Nephron progenitor cell (in vitro differentiated cells): ENCODE measurements at regions not wholly inside any gene's neighbourhood (a gene's known extent, or its start where the extent isn't known, plus 50 kb on each side); places are given as distances from the start of the nearest gene placed in this dataset.
"Not testable (repeated sequence)": the region's sequence is repeated elsewhere in the genome, so short reads cannot be mapped to it uniquely, and the experiment has no call there.

Source experiments
- DNase-seq: peaks from one replicate; pipeline ENCODE4 v3.0.0; 2021
- H3K27ac Mint-ChIP-seq: 2 replicates; pipeline ENCODE4 v1.8.0; 2021; ENCODE audit warnings: mild to moderate bottlenecking, moderate library complexity, mixed read lengths
- H3K27me3 Mint-ChIP-seq: 2 replicates; pipeline ENCODE4 v1.8.0; 2021; ENCODE audit warnings: mild to moderate bottlenecking, low read depth, mixed read lengths; ENCODE audit not compliant: poor library complexity
- H3K36me3 Mint-ChIP-seq: 2 replicates; pipeline ENCODE4 v1.8.0; 2021; ENCODE audit warnings: low read depth, mixed read lengths
- H3K4me1 Mint-ChIP-seq: 2 replicates; pipeline ENCODE4 v1.8.0; 2021; ENCODE audit warnings: mixed read lengths
- H3K4me3 Mint-ChIP-seq: 2 replicates; pipeline ENCODE4 v1.8.0; 2021; ENCODE audit warnings: mild to moderate bottlenecking, moderate library complexity, mixed read lengths
- H3K9me3 Mint-ChIP-seq: 2 replicates; pipeline ENCODE4 v1.8.0; 2021; ENCODE audit warnings: mild to moderate bottlenecking, moderate library complexity, mixed read lengths
- TF ChIP-seq, protein P1 (sequence below): fragments of 200-600 bp; sonication (generic); IDR thresholded peaks from 2 replicates; pipeline ENCODE4 v1.5.0; 2021; ENCODE audit warnings: antibody characterized with exemption

DNA sequence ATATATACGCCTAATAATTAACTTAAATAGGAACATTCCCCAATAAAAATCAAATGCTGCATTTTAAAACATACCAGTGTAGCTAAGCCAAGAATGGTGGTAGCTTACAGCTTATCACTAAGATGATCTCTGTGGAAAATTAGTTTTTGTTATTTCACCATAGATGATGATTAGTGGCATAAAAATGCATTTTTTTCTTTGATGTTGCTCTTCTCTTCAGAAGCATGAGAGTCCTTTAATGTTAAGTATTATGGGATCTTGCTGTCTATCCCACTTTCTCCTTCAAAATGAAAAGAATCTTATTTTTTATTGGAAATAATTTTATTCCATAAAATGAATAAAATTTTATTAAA, 731.0 kb downstream of the SLITRK1 start:
- TF ChIP-seq, protein P1, sequence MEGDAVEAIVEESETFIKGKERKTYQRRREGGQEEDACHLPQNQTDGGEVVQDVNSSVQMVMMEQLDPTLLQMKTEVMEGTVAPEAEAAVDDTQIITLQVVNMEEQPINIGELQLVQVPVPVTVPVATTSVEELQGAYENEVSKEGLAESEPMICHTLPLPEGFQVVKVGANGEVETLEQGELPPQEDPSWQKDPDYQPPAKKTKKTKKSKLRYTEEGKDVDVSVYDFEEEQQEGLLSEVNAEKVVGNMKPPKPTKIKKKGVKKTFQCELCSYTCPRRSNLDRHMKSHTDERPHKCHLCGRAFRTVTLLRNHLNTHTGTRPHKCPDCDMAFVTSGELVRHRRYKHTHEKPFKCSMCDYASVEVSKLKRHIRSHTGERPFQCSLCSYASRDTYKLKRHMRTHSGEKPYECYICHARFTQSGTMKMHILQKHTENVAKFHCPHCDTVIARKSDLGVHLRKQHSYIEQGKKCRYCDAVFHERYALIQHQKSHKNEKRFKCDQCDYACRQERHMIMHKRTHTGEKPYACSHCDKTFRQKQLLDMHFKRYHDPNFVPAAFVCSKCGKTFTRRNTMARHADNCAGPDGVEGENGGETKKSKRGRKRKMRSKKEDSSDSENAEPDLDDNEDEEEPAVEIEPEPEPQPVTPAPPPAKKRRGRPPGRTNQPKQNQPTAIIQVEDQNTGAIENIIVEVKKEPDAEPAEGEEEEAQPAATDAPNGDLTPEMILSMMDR, result no peak
- Mint-ChIP-seq H3K4me3 (no peak overlapping the region), H3K9me3 (no peaks in the 10 kb centered on the region), H3K36me3 (no peaks in the 10 kb centered on the region), H3K27me3 (no peaks in the 10 kb centered on the region), H3K27ac (no peak overlapping the region), H3K4me1 (no peaks in the 10 kb centered on the region)
- DNase-seq, result no peak

DNA sequence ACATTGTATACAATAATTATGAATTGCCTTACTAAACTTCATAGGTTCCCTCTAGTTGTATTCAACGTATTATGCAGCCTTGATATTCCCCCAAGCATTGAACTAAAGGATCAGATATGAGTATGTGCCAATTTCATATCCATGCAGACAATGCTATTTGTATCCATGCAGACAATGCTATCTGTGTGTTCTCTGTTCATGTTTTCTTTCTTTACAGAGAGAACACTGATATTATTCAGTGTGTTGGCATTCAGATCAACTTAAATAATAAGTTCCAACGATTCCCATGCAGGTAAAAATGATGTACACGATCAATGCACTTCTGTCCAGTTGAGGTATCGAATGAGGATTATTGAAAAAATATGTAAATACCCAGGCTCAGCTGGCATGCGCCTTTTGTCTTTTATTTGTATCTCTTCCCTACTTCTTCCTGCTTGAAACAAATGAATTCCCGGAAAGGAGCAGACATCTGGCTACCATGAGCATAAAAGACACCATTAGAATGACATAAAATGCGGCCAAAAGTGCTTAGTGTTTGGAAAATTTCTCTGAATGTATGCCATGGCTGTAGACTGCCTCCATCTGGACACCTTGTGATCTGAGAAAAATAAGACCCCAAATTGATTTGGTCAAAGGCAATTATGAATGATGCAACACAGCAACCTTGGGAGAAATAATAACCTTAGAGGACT, 731.5 kb downstream of the SLITRK1 start:
- DNase-seq, result no peak
- no peak overlapping the region for H3K4me3 Mint-ChIP-seq
- no peaks in the 10 kb centered on the region for H3K9me3 Mint-ChIP-seq
- no peaks in the 10 kb centered on the region for H3K36me3 Mint-ChIP-seq
- no peak overlapping the region for H3K27ac Mint-ChIP-seq
- TF ChIP-seq, protein P1, result no peak
- no peaks in the 10 kb centered on the region for H3K4me1 Mint-ChIP-seq
- no peaks in the 10 kb centered on the region for H3K27me3 Mint-ChIP-seq

DNA sequence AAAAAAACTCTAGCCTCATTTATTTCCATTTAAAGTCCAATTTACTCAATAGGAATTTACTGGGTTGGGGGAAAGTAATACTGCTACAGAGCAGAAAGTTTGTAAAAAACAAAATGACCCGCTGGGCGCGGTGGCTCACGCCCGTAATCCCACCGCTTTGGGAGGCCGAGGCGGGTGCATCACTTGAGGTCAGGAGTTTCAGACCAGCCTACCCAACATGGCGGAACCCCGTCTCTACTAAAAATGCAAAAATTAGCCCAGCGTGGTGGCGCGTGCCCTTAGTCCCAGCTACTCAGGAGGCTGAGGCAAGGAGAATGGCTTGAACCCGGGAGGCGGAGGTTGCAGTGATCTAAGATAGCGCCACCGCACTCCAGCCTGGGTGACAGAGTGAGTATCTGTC, 745.6 kb downstream of the SLITRK1 start:
- no peak overlapping the region for H3K27ac Mint-ChIP-seq
- H3K4me1 Mint-ChIP-seq, result no peaks in the 10 kb centered on the region
- H3K9me3 Mint-ChIP-seq, result peaks cover 4% of the 10 kb centered on the region
- TF ChIP-seq, protein P1, result no peak
- no peaks in the 10 kb centered on the region for H3K27me3 Mint-ChIP-seq
- DNase-seq, result no peak
- no peak overlapping the region for H3K4me3 Mint-ChIP-seq
- no peaks in the 10 kb centered on the region for H3K36me3 Mint-ChIP-seq

DNA sequence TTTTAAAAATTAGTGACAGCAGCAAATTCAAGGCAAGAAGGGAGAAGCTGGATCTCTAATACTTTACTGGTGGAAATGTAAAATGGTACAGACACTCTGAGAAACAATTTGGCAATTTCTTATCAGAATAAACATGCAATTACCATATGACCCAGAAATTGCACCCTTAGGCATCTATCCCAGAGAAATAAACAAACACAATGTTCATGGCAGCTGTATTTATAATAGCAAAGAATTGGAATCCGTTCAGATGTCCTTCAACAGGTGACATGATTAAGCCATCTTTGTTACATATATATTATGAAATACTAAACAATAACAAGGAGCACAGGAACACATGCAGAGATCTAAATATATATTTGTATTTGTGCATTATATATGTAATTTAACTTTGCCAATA, 756.5 kb downstream of the SLITRK1 start:
- no peaks in the 10 kb centered on the region for H3K27me3 Mint-ChIP-seq
- H3K27ac Mint-ChIP-seq, result no peak overlapping the region
- H3K4me1 Mint-ChIP-seq, result peaks cover 4% of the 10 kb centered on the region
- TF ChIP-seq, protein P1, result no peak
- no peak overlapping the region for H3K4me3 Mint-ChIP-seq
- no peaks in the 10 kb centered on the region for H3K9me3 Mint-ChIP-seq
- DNase-seq, result no peak
- H3K36me3 Mint-ChIP-seq, result no peaks in the 10 kb centered on the region

DNA sequence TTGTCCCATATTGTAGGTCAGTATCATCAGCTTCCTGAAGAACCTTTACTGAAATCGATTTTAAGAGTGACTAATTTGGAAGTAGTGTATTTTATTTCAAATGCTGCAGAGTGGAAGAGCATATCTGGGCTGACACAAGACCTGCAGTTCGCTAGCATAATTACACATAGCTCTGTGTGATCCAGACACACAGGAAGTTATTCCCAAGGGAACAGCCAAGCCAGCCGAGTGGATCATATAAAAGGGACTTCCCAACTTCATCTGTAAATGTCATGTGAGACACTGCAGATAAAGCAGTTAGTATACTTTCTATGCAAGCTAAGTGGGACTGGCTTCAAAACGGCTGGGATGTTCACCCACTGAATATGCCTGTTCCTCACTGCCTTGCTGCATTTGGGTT, 760.4 kb downstream of the SLITRK1 start:
- Mint-ChIP-seq H3K4me1 (peaks cover 13% of the 10 kb centered on the region), H3K9me3 (no peaks in the 10 kb centered on the region), H3K27me3 (no peaks in the 10 kb centered on the region), H3K4me3 (no peak overlapping the region), H3K27ac (peak overlapping the region; percentile 74), H3K36me3 (no peaks in the 10 kb centered on the region)
- DNase-seq, result no peak
- TF ChIP-seq, protein P1, result no peak

DNA sequence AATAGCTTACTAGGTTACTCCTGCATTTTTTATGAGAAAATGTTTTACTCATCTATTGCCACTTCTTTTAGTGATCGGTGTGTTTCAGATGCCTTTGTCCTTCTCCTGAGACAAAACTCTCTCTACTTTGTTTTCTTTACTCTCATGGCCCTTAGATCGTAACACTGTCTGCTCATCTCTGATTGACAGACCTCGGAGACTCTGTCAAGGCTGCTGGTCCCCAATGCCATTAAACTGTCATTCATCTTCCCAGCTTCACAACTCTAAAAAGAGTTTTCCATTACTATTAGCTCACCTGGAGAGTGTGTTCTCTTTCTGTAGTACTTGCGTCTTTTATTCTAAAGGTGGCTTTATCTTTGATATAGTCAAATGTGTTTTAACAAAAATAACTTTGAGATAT, 765.2 kb downstream of the SLITRK1 start:
- Mint-ChIP-seq H3K9me3 (no peaks in the 10 kb centered on the region), H3K27me3 (no peaks in the 10 kb centered on the region), H3K4me1 (peaks cover 18% of the 10 kb centered on the region), H3K4me3 (no peak overlapping the region), H3K36me3 (no peaks in the 10 kb centered on the region), H3K27ac (peak overlapping the region; percentile 40)
- no peak for DNase-seq
- TF ChIP-seq, protein P1, result no peak

DNA sequence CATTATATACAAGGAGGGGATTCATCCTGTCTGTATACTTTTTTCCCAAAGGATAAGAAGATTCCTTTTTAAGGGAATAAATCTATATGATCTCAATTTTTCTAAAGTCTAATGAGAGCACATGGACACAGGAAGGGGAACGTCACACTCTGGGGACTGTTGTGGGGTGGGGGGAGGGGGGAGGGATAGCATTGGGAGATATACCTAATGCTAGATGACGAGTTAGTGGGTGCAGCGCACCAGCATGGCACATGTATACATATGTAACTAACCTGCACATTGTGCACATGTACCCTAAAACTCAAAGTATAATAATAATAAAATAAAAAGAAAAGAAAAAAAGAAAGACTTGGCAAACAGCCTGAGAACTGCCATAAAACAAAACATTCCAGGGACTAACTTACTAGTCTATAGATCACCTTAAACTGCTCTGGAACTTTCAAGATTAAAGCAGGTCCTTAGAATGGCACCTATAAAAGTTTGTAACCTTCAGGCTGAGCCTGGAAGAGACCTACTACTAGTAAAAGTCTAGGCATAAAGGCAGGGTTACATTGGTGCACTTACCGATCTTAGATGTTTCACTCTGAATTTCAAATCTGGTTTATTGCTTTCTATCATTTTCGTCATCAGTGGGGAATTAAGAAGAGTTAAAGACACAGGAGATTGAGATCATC, 780.6 kb downstream of the SLITRK1 start:
- not testable (repeated sequence) for H3K4me3 Mint-ChIP-seq, H3K27ac Mint-ChIP-seq

More for the DNA sequence above, 780.6 kb downstream of the SLITRK1 start:
- not testable (repeated sequence) for H3K36me3 Mint-ChIP-seq, H3K4me1 Mint-ChIP-seq, H3K27me3 Mint-ChIP-seq, DNase-seq, H3K9me3 Mint-ChIP-seq
